ENCODE measurements at regions not wholly inside any gene's neighbourhood (a gene's known extent, or its start where the extent isn't known, plus 50 kb on each side); places are given as distances from the start of the nearest gene placed in this dataset.

- Histone ChIP-seq H3K4me1 (ENCODE audit: control insufficient read depth in 1 of 2, low read depth in 2 of 2) (no peaks in the 10 kb centered on the region), H3K27me3 (replicated peaks; ENCODE audit: insufficient read depth) (no peaks in the 10 kb centered on the region), H3K4me3 (no peak overlapping the region), H3K36me3 (no peaks in the 10 kb centered on the region), H3K9me3 (peaks cover 1% of the 10 kb centered on the region), H3K27ac (no peak overlapping the region)
- DNase-seq (ENCODE audit: low spot score) (no peak), ATAC-seq (ENCODE audit: insufficient number of reproducible peaks, low FRiP score, low read depth) (no peak)
- no peak for TF ChIP-seq CTCF (IDR thresholded peaks at IDR 0.05)
Measured at GRCh38 chr7:51706851-51707250, 390.2 kb upstream of the COBL start.

DNA sequence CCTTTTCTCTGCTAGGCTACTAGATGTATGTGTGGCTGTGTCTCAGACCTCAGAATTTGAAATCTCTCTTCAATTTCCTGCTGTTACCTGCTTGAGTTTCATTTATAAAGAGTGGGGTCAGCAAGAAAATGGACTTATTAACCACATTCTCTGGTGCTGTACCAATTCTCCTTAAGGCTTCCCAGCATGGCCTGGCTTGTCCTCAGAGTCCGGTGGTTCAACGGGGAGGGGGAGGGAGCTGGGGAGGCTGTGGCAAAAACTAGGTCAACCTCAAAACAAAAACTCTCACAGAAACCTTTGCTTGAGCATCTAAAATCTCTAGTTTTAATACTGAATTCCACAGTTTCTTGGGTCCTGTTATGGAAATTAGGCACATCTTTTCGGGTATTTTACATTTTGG is 389.1 kb upstream of the COBL start:
- H3K36me3 ChIP-seq: no peaks in the 10 kb centered on the region
- H3K4me3 ChIP-seq: no peak overlapping the region
- H3K27me3 ChIP-seq (replicated peaks; ENCODE audit: insufficient read depth): no peaks in the 10 kb centered on the region
- H3K27ac ChIP-seq: no peak overlapping the region
- DNase-seq (ENCODE audit: low spot score) (no peak), ATAC-seq (ENCODE audit: insufficient number of reproducible peaks, low FRiP score, low read depth) (no peak)
- TF ChIP-seq CTCF (IDR thresholded peaks at IDR 0.05): no peak
- H3K9me3 ChIP-seq: peaks cover 3% of the 10 kb centered on the region
- H3K4me1 ChIP-seq (ENCODE audit: control insufficient read depth in 1 of 2, low read depth in 2 of 2): no peaks in the 10 kb centered on the region

DNA sequence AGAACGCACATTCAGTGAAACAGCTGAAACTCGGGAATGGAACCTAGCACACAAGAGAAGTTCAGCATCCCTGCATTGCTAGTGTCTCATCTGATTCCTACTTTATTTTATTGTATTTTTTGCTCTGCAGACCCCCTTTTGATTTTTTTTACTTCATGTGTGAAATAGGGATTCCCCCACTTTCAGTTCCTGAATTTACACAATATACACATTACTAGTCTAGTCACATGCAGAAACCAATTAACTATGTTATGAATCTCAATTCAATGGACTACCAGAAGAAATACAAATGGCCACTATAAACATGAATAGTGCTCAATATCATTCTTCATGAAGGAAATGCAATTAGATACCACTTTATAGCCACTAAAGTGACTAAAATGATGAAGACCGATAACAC is 386.1 kb upstream of the COBL start:
- DNase-seq (ENCODE audit: low spot score) (no peak), ATAC-seq (ENCODE audit: insufficient number of reproducible peaks, low FRiP score, low read depth) (no peak)
- Histone ChIP-seq H3K36me3 (no peaks in the 10 kb centered on the region), H3K9me3 (peaks cover 3% of the 10 kb centered on the region), H3K4me3 (no peak overlapping the region), H3K27ac (no peak overlapping the region), H3K4me1 (ENCODE audit: control insufficient read depth in 1 of 2, low read depth in 2 of 2) (no peaks in the 10 kb centered on the region), H3K27me3 (replicated peaks; ENCODE audit: insufficient read depth) (no peaks in the 10 kb centered on the region)
- TF ChIP-seq CTCF (IDR thresholded peaks at IDR 0.05): no peak

- no peaks in the 10 kb centered on the region for H3K4me1 ChIP-seq (ENCODE audit: control insufficient read depth in 1 of 2, low read depth in 2 of 2)
- no peak for TF ChIP-seq CTCF (IDR thresholded peaks at IDR 0.05)
- no peak overlapping the region for H3K27ac ChIP-seq
- H3K4me3 ChIP-seq: no peak overlapping the region
- no peak for ATAC-seq (ENCODE audit: insufficient number of reproducible peaks, low FRiP score, low read depth)
- H3K36me3 ChIP-seq: no peaks in the 10 kb centered on the region
- no peak for DNase-seq (ENCODE audit: low spot score)
- peaks cover 3% of the 10 kb centered on the region for H3K9me3 ChIP-seq
- H3K27me3 ChIP-seq (replicated peaks; ENCODE audit: insufficient read depth): no peaks in the 10 kb centered on the region
Measured at GRCh38 chr7:51701935-51702334, 385.3 kb upstream of the COBL start.

DNA sequence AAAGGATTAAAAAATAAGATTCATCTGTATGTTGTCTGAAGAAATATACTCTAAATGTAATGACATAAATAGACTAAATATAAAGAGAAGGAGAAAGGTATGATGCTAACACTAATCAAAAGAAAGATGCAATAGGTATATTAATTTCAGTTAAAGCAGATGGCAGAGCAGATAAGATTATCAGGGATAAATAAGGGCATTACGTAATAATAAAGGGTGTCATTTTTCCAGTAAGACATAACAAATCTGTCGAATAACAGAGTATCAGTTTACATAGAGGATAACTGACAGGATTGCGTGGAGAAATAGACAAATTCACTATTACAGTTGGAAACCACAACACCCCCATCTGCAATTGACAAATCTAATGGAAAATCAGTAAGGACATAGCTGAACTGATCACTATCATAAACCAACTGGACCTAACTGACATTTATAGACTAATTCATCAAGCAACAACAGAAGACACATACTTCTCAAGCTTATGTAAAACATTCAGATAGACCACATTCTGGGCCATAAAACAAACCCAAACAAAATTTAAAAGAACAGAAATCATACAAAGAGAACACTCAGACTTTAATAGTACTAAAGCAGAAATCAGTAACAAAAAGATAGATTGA is 384.1 kb upstream of the COBL start:
- H3K27ac ChIP-seq: no peak overlapping the region
- no peaks in the 10 kb centered on the region for H3K4me1 ChIP-seq (ENCODE audit: control insufficient read depth in 1 of 2, low read depth in 2 of 2)
- no peak for ATAC-seq (ENCODE audit: insufficient number of reproducible peaks, low FRiP score, low read depth)
- DNase-seq (ENCODE audit: low spot score): no peak
- peaks cover 3% of the 10 kb centered on the region for H3K9me3 ChIP-seq
- H3K4me3 ChIP-seq: no peak overlapping the region
- TF ChIP-seq CTCF (IDR thresholded peaks at IDR 0.05): no peak
- no peaks in the 10 kb centered on the region for H3K27me3 ChIP-seq (replicated peaks; ENCODE audit: insufficient read depth)
- H3K36me3 ChIP-seq: no peaks in the 10 kb centered on the region
